Mucosa of stomach (tissue), 1 donor: ENCODE measurements at regions not wholly inside any gene's neighbourhood (a gene's known extent, or its start where the extent isn't known, plus 50 kb on each side); places are given as distances from the start of the nearest gene placed in this dataset.
"Not testable (repeated sequence)": the region's sequence is repeated elsewhere in the genome, so short reads cannot be mapped to it uniquely, and the experiment has no call there.

Source experiments
- H3K27me3 ChIP-seq: one replicate; pipeline ENCODE4 v1.7.0; 2013; ENCODE audit warnings: mild to moderate bottlenecking, low read length; ENCODE audit not compliant: control insufficient read depth, insufficient read depth
- H3K36me3 ChIP-seq: one replicate; pipeline ENCODE4 v1.7.0; 2013; ENCODE audit warnings: low read length; ENCODE audit not compliant: control insufficient read depth, insufficient read depth
- H3K4me1 ChIP-seq: one replicate; pipeline ENCODE4 v1.7.0; 2013; ENCODE audit warnings: mild to moderate bottlenecking, low read length; ENCODE audit not compliant: control insufficient read depth, insufficient read depth
- H3K4me3 ChIP-seq: one replicate; pipeline ENCODE4 v1.7.0; 2013; ENCODE audit warnings: low read length
- H3K9ac ChIP-seq: one replicate; pipeline ENCODE4 v1.7.0; 2013; ENCODE audit warnings: mild to moderate bottlenecking, low read length, moderate library complexity
- H3K9me3 ChIP-seq: one replicate; pipeline ENCODE4 v1.7.0; 2013; ENCODE audit warnings: mild to moderate bottlenecking, low read length, moderate library complexity; ENCODE audit not compliant: control insufficient read depth
- donor health status: Pancreatic carcinoma.

DNA sequence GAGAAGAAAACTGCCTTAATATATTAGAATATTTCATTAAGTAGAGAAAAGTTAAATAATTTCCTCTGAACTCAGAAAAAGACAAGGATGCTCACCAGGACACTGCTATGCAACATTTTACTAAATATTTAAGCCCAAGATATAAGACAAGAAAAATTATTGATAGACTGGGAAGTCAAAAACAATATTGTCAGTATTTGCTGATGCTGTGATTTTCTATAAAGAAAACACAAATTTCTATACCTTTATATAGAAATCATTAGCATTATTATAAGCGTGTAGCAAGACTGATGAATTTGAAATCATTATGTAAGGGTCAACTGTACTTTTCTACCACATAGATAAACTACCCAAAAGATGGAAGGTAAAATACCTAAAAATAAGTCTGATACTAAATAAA is 451.0 kb downstream of the RNF144A start:
- no peak overlapping the region for H3K4me3 ChIP-seq

DNA sequence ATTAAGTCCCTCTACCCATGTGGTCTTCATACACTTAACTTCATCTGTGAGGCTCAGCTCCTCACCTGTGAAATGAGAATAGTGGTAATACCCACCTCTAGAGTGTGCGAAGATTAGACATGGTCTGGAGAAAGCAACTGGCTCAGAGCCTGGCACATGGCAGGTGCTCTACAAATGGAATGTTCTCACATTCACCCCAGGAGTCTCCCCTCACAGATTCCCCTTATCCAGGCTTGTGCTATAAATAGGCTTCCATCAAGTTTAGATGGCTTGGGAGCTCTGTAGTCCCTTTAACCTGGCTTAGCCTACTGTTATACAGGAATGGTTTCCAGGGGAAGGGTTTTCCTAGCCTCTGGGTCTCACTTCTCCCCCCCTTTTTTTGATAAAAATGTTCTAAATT is 455.9 kb downstream of the RNF144A start:
- Histone ChIP-seq H3K27me3 (no peaks in the 10 kb centered on the region), H3K36me3 (no peaks in the 10 kb centered on the region), H3K4me3 (no peak overlapping the region), H3K9me3 (no peaks in the 10 kb centered on the region), H3K4me1 (no peaks in the 10 kb centered on the region), H3K9ac (no peak overlapping the region)

More for the DNA sequence above, 451.0 kb downstream of the RNF144A start:
- Histone ChIP-seq H3K4me1 (no peaks in the 10 kb centered on the region), H3K9ac (no peak overlapping the region), H3K36me3 (no peaks in the 10 kb centered on the region), H3K9me3 (no peaks in the 10 kb centered on the region), H3K27me3 (no peaks in the 10 kb centered on the region)

DNA sequence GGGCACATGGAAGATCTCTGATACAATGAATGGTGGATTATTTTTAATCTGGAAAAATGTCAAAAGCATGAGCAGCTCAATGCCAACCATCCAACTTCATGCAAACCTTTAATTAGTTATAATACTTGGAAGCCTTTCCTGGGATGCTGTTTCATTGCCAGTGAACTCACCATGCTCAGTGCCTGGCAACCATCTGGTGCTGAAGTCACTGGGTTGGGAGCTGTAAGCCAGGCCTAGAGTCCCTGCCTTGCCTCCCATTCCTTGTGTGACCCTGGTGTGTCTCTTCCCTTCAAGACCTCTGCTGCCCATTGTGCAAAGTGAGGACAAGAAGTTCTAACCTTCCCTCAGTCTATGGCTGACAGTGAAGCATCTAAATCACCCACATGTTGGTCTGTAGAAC is 458.7 kb downstream of the RNF144A start:
- H3K4me3 ChIP-seq, result no peak overlapping the region
- no peaks in the 10 kb centered on the region for H3K4me1 ChIP-seq
- H3K36me3 ChIP-seq, result no peaks in the 10 kb centered on the region
- no peaks in the 10 kb centered on the region for H3K9me3 ChIP-seq
- H3K27me3 ChIP-seq, result no peaks in the 10 kb centered on the region
- no peak overlapping the region for H3K9ac ChIP-seq

DNA sequence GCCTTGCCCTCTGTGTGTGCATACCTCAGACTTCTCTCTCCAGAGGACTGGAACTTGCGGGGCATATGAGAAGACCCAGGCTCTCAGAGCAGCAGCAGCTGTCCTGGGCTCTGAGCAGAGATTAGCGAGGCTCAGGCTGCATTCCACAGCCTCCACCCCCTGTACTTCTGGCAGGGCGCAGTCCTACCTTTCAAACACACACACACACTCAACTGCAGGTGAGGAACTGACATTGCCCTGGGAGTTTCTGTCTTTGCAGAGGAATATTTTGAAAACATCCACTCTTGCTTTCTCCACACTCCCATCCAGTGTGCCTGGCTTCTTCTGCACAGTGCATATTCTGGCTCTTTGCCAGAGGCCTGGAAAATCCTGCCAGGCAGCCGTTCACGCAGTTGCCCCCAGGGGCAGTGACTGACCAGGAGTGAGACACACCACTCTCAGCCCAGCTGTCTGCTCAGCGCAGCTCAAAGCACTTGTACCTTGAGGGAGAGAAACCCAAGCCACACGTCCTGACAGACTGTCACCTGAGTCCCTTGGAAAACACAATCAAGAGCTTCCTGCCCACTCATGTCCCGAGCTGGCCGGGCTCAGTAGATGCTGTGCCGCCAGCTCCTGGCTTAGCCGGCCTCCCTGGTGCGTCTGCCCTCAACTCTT is 460.8 kb downstream of the RNF144A start:
- Histone ChIP-seq H3K27me3 (no peaks in the 10 kb centered on the region), H3K9me3 (no peaks in the 10 kb centered on the region), H3K4me3 (no peak overlapping the region), H3K36me3 (no peaks in the 10 kb centered on the region), H3K9ac (no peak overlapping the region), H3K4me1 (no peaks in the 10 kb centered on the region)

DNA sequence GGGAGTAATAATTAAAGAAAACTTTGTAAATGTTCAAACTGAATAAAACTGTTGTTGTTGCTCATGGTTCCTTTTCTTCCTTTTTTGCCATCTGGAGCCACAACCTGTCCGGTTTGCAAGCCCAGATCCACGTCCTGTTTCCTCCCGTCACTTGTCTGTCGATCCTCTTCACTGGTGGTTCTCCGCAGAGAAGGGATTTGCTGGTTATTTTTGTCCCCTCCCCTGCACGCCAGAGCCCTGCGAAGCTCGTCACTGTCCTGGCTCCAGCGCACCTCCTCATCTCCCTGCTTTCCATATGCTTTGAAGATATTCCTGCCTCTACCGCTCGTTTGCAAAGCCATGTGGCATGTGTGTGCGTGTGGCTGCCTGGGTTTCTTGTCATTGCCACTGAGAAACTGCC is 461.4 kb downstream of the RNF144A start:
- Histone ChIP-seq H3K4me1 (no peaks in the 10 kb centered on the region), H3K4me3 (no peak overlapping the region), H3K9me3 (no peaks in the 10 kb centered on the region), H3K36me3 (no peaks in the 10 kb centered on the region), H3K27me3 (no peaks in the 10 kb centered on the region), H3K9ac (no peak overlapping the region)

DNA sequence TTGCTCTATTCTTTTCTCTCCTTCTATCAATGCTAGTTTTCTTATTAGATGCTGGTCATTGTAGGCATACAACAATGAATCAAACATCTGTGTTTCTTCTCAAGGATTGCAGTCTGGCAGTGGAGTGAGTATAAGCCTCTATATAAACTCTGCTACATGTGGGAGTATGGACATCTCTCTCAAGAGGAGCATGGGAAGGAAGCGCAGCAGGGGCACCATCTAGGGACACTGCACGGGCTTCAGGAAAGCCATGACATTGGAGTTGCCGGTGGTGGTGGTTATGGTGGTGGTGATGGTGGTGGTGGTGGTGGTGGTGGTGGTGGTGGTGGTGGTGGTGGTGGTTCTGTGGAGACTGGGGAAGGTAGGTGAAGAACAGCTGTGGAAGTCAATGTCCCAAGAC is 462.6 kb downstream of the RNF144A start:
- no peak overlapping the region for H3K9ac ChIP-seq
- H3K9me3 ChIP-seq, result no peaks in the 10 kb centered on the region
- H3K27me3 ChIP-seq, result no peaks in the 10 kb centered on the region
- no peak overlapping the region for H3K4me3 ChIP-seq
- no peaks in the 10 kb centered on the region for H3K4me1 ChIP-seq
- no peaks in the 10 kb centered on the region for H3K36me3 ChIP-seq

DNA sequence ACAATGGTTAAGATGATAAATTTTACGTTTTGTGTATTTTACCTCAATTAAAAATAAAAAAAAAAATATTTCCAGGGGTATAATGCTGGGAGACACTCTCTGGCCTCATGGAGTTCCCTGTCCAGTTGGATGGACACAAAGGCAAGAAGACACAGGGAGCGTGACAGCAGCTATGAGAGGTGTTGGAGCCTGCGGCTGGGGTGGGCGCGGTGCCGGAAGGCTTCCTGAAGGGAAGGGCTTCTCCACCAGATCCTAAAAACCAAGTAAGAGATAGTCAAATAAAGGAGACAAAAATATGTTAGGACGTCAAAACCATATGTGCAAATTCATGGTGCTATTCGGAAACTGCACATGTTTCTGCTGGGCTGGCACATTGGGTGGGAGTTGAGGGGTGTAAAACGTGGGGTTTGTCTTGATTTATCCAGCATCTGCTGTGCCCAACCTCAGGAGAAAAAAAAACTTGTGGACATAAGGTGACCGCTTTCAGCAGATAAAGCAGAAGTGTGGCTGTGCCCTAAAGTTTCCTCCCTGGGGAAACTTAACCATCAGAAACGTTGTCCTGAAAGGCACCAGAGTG is 467.6 kb downstream of the RNF144A start:
- no peaks in the 10 kb centered on the region for H3K36me3 ChIP-seq
- H3K4me1 ChIP-seq, result no peaks in the 10 kb centered on the region
- no peak overlapping the region for H3K9ac ChIP-seq
- H3K4me3 ChIP-seq, result no peak overlapping the region
- H3K9me3 ChIP-seq, result no peaks in the 10 kb centered on the region
- no peaks in the 10 kb centered on the region for H3K27me3 ChIP-seq

DNA sequence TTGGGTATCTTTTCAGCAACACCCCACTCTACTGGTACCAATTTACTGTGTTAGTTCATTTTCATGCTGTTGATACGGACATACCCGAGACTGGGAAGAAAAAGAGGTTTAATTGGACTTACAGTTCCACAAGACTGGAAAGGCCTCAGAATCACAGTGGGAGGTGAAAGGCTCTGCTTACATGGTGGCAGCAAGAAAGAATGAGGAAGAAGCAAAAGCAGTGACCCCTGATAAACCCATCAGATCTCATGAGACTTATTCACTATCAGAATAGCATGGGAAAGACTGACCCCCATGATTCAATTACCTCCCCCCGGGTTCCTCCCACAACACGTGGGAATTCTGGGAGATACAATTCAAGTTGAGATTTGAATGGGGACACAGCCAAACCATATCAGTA is 473.1 kb downstream of the RNF144A start:
- not testable (repeated sequence) for H3K4me3 ChIP-seq, H3K4me1 ChIP-seq, H3K9ac ChIP-seq, H3K27me3 ChIP-seq, H3K36me3 ChIP-seq, H3K9me3 ChIP-seq

DNA sequence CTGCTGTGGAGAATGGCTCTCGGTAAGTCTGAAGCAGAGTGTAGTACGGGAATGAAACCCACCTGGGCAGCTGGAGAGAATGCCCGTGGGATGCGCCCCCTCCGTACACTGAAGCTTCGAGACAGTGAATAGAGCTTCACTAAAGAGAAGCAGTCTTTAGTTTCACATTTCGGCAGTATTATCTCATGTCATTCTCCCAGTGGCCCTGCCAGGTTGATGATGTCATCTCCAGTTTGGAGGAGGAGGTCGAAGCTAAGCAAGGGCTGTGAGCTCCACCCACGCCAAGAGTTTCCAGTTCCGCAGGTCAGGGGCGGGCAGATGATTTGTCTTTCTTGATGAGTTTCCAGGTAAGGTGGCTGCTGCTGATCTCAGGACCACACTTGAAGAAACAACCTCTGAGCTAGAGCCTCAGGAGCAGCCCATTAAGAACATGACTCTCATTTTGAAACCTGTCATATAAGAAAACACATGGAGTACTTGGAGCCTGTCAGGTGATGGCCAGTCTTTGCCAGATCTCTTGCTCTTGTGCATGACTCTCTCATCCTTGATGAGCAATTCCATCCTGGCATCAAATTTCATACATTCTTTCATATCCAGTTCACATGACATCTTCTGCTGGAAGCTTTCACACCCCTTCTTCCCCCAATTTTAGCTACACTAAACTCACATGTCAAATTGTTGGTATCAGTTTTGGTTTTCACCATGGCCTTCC is 475.0 kb downstream of the RNF144A start:
- Histone ChIP-seq H3K9me3 (no peaks in the 10 kb centered on the region), H3K27me3 (no peaks in the 10 kb centered on the region), H3K4me3 (no peak overlapping the region)

DNA sequence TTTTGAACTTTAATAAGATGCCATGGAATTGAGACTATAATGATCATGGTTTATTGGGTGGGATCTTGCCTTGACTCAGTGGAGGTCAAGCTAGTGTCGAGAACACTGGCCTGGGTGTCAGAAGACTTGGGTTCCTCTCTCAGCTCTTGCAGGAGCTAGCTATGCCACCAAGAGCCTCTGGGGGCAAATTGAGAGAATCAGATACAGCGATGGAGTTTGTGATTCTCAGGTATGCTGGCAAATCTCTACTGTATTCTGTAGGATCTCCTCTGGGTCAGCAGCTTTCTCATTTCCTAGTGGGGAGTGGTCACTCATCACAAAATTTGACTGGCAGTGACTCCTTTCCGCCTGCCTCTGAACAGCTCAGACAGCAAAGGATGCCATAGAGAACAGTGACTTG is 477.0 kb downstream of the RNF144A start:
- no peak overlapping the region for H3K4me3 ChIP-seq
- no peaks in the 10 kb centered on the region for H3K9me3 ChIP-seq
- H3K36me3 ChIP-seq, result no peaks in the 10 kb centered on the region
- H3K4me1 ChIP-seq, result no peaks in the 10 kb centered on the region
- no peaks in the 10 kb centered on the region for H3K27me3 ChIP-seq
- no peak overlapping the region for H3K9ac ChIP-seq

More for the DNA sequence above, 475.0 kb downstream of the RNF144A start:
- no peak overlapping the region for H3K9ac ChIP-seq
- no peaks in the 10 kb centered on the region for H3K4me1 ChIP-seq
- H3K36me3 ChIP-seq, result no peaks in the 10 kb centered on the region

DNA sequence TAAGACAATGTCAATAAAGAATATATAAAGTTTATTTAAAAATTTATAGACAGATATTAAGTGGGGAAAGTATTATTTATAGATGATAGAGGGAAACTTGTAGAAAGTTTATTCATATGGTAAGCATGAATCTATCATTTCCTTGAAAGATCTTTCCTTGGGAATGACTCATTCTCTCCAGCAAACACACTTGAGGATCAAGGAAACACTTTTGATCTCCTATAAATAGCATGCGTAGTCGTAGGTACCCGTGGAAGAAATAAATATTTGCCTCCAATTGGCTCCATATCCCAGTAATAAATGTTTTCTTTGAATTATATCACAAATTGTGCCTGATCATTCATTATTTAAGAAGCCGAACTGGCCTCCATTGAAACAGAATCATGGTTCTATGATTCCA is 483.4 kb downstream of the RNF144A start:
- no peak overlapping the region for H3K4me3 ChIP-seq

DNA sequence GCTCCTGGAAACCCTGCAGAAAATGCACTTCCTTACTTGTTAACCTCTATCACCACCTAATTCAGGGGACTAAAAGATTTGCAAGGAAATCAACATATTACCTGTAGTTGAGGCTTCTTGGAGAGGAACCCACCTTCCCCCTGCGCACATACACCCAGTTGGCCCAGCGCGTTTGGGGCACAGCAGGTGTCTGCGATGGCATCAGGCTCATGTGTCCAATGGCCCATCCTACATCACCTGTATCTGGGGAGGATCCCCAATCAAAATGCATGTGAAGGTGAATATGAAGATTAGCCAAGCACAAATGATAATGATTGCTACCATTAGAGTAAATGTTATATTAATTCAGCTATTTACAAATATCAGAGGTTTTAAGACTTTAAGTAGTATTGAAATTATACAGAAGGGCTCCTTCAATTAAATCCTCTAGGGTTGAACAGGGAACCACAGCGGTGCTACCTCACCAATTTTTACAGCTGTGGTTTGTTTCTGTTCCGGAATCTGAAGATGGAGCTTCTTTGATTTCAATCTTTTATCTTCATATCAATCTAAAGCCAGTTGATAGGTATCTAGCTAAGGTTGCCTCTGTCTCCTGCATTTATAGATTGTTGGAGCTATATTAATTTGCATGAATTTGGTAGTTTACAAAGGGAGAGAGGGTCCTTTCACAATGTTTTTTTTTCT is 486.0 kb downstream of the RNF144A start:
- Histone ChIP-seq H3K4me3 (no peak overlapping the region), H3K36me3 (no peaks in the 10 kb centered on the region), H3K9me3 (no peaks in the 10 kb centered on the region), H3K4me1 (no peaks in the 10 kb centered on the region), H3K27me3 (no peaks in the 10 kb centered on the region), H3K9ac (no peak overlapping the region)

More for the DNA sequence above, 483.4 kb downstream of the RNF144A start:
- Histone ChIP-seq H3K27me3 (no peaks in the 10 kb centered on the region), H3K4me1 (no peaks in the 10 kb centered on the region), H3K36me3 (no peaks in the 10 kb centered on the region), H3K9ac (no peak overlapping the region), H3K9me3 (no peaks in the 10 kb centered on the region)
